Natural killer cell (primary cell): ENCODE measurements at regions not wholly inside any gene's neighbourhood (a gene's known extent, or its start where the extent isn't known, plus 50 kb on each side); places are given as distances from the start of the nearest gene placed in this dataset.

ENCODE experiments used
- ATAC-seq, 3 donors: fragments of 150-1000 bp in 2 of 3; fragments of 200-7000 bp in 1 of 3; cut with Tn5 transposase; 1 replicate in 1 of 3; 2 replicates in 2 of 3; pipeline ENCODE4 v1.10.0; 2021; ENCODE audit warnings: mild to moderate bottlenecking in 2 of 3, moderate library complexity in 2 of 3
- DNase-seq, 2 donors: peaks; one replicate each; pipeline versions ENCODE4 v3.0.0 to v3.0.0-alpha.2; 2013 to 2021; ENCODE audit warnings: mixed read lengths in 1 of 2
- H3K27ac ChIP-seq: one replicate; pipeline ENCODE4 v1.5.1; 2013; ENCODE audit warnings: mild to moderate bottlenecking, low read length
- H3K27me3 ChIP-seq: one replicate; pipeline ENCODE4 v1.6.1; 2013; ENCODE audit warnings: low read length; ENCODE audit not compliant: control insufficient read depth, insufficient read depth
- H3K36me3 ChIP-seq: one replicate; pipeline ENCODE4 v1.6.1; 2013; ENCODE audit warnings: low read length; ENCODE audit not compliant: control insufficient read depth, insufficient read depth
- H3K4me1 ChIP-seq: one replicate; pipeline ENCODE4 v1.6.1; 2013; ENCODE audit warnings: low read length; ENCODE audit not compliant: control insufficient read depth, insufficient read depth
- H3K4me3 ChIP-seq: one replicate; pipeline ENCODE4 v1.5.1; 2013; ENCODE audit warnings: low read length
- H3K9me3 ChIP-seq: one replicate; pipeline ENCODE4 v1.6.1; 2013; ENCODE audit warnings: low read length; ENCODE audit not compliant: control insufficient read depth, insufficient read depth
- H3K27ac Mint-ChIP-seq, 2 donors: one replicate each; pipeline ENCODE4 v1.8.0; 2022; ENCODE audit warnings: mild to moderate bottlenecking in 2 of 2, mixed read lengths in 2 of 2, moderate library complexity in 1 of 2
- H3K27me3 Mint-ChIP-seq, 2 donors: one replicate each; pipeline ENCODE4 v1.8.0; 2022; ENCODE audit warnings: low read depth in 2 of 2, mixed read lengths in 2 of 2
- H3K36me3 Mint-ChIP-seq: one replicate; pipeline ENCODE4 v1.8.0; 2022; ENCODE audit warnings: mixed read lengths
- H3K4me1 Mint-ChIP-seq, 2 donors: one replicate each; pipeline ENCODE4 v1.8.0; 2022; ENCODE audit warnings: mixed read lengths in 2 of 2
- H3K4me3 Mint-ChIP-seq: one replicate; pipeline ENCODE4 v1.8.0; 2022; ENCODE audit warnings: mild to moderate bottlenecking, moderate library complexity, mixed read lengths
- H3K9me3 Mint-ChIP-seq, 2 donors: one replicate each; pipeline ENCODE4 v1.8.0; 2022; ENCODE audit warnings: mixed read lengths in 2 of 2
- CTCF ChIP-seq: fragments of 200-600 bp; IDR thresholded peaks from one replicate; pipeline ENCODE4 v1.8.0; 2022; ENCODE audit warnings: antibody characterized with exemption
- WGBS: methylation state at CpG from one replicate; pipeline ENCODE4 v1.1.7; 2013; ENCODE audit warnings: missing lambda C conversion rate; ENCODE audit not compliant: insufficient coverage; 5-methylcytosine and 5-hydroxymethylcytosine counted together
- intact Hi-C: fragments of 100-400 bp; cut with micrococcal nuclease; formaldehyde crosslinking; loops from one replicate; pipeline ENCODE4 v1.14.2; 2022

- 60% methylated on average over 1 of the region's 1 CpG for WGBS
- no peak for TF ChIP-seq CTCF
Observed at GRCh38 chr2:226057365-226057764, 657.9 kb downstream of the NYAP2 start.

GRCh38 chr2:226052772-226053416 lies 653.4 kb downstream of the NYAP2 start:
- no peak for DNase-seq
- Histone ChIP-seq H3K4me3 (no peak overlapping the region), H3K27ac (no peak overlapping the region), H3K36me3 (no peaks in the 10 kb centered on the region), H3K27me3 (no peaks in the 10 kb centered on the region), H3K4me1 (no peaks in the 10 kb centered on the region), H3K9me3 (no peaks in the 10 kb centered on the region)
- H3K27me3 Mint-ChIP-seq = no peaks in the 10 kb centered on the region
- intact Hi-C loops = no loop called here
- WGBS = 92% methylated on average over 6 of the region's 6 CpGs
- ATAC-seq = no peak
- H3K9me3 Mint-ChIP-seq = peaks cover 7 to 13% of the 10 kb centered on the region in 2 donors
- no peaks in the 10 kb centered on the region for H3K36me3 Mint-ChIP-seq
- H3K4me3 Mint-ChIP-seq = no peak overlapping the region
- H3K27ac Mint-ChIP-seq = no peak overlapping the region
- TF ChIP-seq CTCF = no peak
- H3K4me1 Mint-ChIP-seq = no peaks in the 10 kb centered on the region

More at GRCh38 chr2:226057365-226057764, 657.9 kb downstream of the NYAP2 start:
- no peaks in the 10 kb centered on the region for H3K4me1 ChIP-seq
- Mint-ChIP-seq H3K4me1 (no peaks in the 10 kb centered on the region), H3K27me3 (no peaks in the 10 kb centered on the region), H3K9me3 (peaks cover 0 to 6% of the 10 kb centered on the region in 2 donors), H3K27ac (no peak overlapping the region), H3K36me3 (no peaks in the 10 kb centered on the region), H3K4me3 (no peak overlapping the region)
- H3K27me3 ChIP-seq = no peaks in the 10 kb centered on the region
- intact Hi-C loops = no loop called here
- no peaks in the 10 kb centered on the region for H3K36me3 ChIP-seq
- no peak overlapping the region for H3K27ac ChIP-seq
- no peak for DNase-seq
- no peak overlapping the region for H3K4me3 ChIP-seq
- no peaks in the 10 kb centered on the region for H3K9me3 ChIP-seq
- ATAC-seq = no peak

GRCh38 chr2:226050822-226051221 lies 651.3 kb downstream of the NYAP2 start:
- WGBS = 92% methylated on average over 1 of the region's 5 CpGs
- no peak for TF ChIP-seq CTCF
- Histone ChIP-seq H3K36me3 (no peaks in the 10 kb centered on the region), H3K27ac (no peak overlapping the region), H3K4me3 (no peak overlapping the region), H3K4me1 (no peaks in the 10 kb centered on the region), H3K9me3 (no peaks in the 10 kb centered on the region), H3K27me3 (no peaks in the 10 kb centered on the region)
- DNase-seq (no peak), ATAC-seq (no peak)
- H3K9me3 Mint-ChIP-seq = peaks cover 7 to 13% of the 10 kb centered on the region in 2 donors
- H3K36me3 Mint-ChIP-seq = no peaks in the 10 kb centered on the region
- H3K4me3 Mint-ChIP-seq = no peak overlapping the region
- H3K4me1 Mint-ChIP-seq = no peaks in the 10 kb centered on the region
- H3K27ac Mint-ChIP-seq = no peak overlapping the region
- no peaks in the 10 kb centered on the region for H3K27me3 Mint-ChIP-seq
- intact Hi-C loops = no loop called here

- intact Hi-C loops = no loop called here
Observed at GRCh38 chr2:226048611-226049010, 649.1 kb downstream of the NYAP2 start.

More at GRCh38 chr2:226048611-226049010, 649.1 kb downstream of the NYAP2 start:
- H3K4me1 Mint-ChIP-seq = no peaks in the 10 kb centered on the region
- H3K27me3 ChIP-seq = no peaks in the 10 kb centered on the region
- H3K36me3 Mint-ChIP-seq = no peaks in the 10 kb centered on the region
- no peak overlapping the region for H3K27ac Mint-ChIP-seq
- H3K36me3 ChIP-seq = no peaks in the 10 kb centered on the region
- H3K9me3 ChIP-seq = no peaks in the 10 kb centered on the region
- DNase-seq = no peak
- TF ChIP-seq CTCF = no peak
- no peak overlapping the region for H3K4me3 ChIP-seq
- H3K27me3 Mint-ChIP-seq = no peaks in the 10 kb centered on the region
- H3K9me3 Mint-ChIP-seq = peaks cover 10 to 11% of the 10 kb centered on the region in 2 donors
- ATAC-seq = no peak
- 48% methylated on average over 3 of the region's 4 CpGs for WGBS
- no peaks in the 10 kb centered on the region for H3K4me1 ChIP-seq
- H3K27ac ChIP-seq = no peak overlapping the region
- no peak overlapping the region for H3K4me3 Mint-ChIP-seq
